Astrocyte of the spinal cord (primary cell): ENCODE measurements at regions not wholly inside any gene's neighbourhood (a gene's known extent, or its start where the extent isn't known, plus 50 kb on each side); places are given as distances from the start of the nearest gene placed in this dataset.

Source experiments
- DNase-seq: peaks from one replicate; pipeline ENCODE4 v3.0.0; 2011; ENCODE audit warnings: low read depth, low spot score
- H3K4me3 ChIP-seq: 2 replicates; pipeline ENCODE4 v1.5.1; 2011; ENCODE audit warnings: low read depth, mild to moderate bottlenecking, low read length, moderate library complexity
- CTCF ChIP-seq: IDR thresholded peaks from 2 replicates; pipeline ENCODE4 v1.5.1; 2012; ENCODE audit warnings: low read depth, mild to moderate bottlenecking, low read length, inconsistent platforms
- in situ Hi-C: cut with HindIII; loops from 2 replicates; pipeline ENCODE4 v1.10.0; 2017; ENCODE audit warnings: low sequenced_read_pairs

- TF ChIP-seq CTCF = no peak
- in situ Hi-C loops = no loop called here
These were observed 337.0 kb downstream of the RAD51AP2 start for GRCh38 chr2:17181051-17181752.

DNA sequence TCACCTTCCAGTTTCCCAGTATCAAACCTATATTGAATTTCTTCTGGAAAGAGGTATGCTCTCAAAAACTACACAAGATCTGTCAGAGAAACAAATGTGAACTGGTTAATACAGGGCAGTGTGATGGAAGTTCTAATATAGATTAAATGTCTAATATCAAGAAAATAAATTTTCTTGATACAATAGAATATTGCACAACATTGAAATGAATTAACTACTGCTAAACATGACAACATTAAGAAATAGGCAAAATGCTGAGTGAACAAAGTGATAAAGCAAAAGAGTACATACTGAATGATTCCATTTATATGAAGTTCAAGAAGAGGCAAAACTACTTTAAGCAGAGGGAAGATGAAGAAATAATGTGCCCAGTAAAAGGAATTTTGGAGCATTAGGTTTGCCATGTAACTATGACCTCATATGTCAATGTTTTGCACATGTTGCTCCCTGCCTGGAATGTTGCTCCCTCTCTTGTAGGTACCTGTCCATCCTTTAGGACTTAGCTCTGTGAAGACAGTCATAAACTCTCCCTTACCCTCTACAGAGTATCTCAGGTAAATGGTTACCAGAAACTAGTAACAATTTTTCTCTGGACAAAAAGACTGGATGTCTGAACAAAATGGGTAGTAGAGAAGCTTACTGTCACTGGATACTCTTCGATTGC is 339.0 kb downstream of the RAD51AP2 start:
- no peak for DNase-seq
- in situ Hi-C loops = no loop called here
- no peak for TF ChIP-seq CTCF
- no peak overlapping the region for H3K4me3 ChIP-seq

More at GRCh38 chr2:17181051-17181752, 337.0 kb downstream of the RAD51AP2 start:
- DNase-seq = no peak
- H3K4me3 ChIP-seq = no peak overlapping the region

DNA sequence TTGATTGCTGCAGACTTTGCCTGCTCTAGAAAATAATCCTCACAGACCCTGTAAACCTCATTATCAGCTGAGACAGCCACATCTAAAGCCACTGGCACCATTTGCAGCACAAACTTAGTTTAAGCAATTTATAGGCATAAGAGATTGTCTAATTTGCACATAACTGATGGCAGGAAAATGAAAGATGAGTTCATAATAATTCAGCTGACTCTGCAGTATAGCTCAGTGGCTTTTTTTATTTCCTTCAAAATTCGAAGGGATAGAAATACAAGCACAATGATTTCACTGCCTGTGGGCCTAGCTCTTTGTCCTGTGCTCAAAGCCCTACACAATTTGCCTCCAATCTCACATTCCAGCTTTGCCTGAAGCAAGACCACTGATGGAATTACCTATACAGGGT is 341.2 kb downstream of the RAD51AP2 start:
- H3K4me3 ChIP-seq = no peak overlapping the region
- in situ Hi-C loops = no loop called here

GRCh38 chr2:17171446-17172049 is 346.7 kb downstream of the RAD51AP2 start:
- DNase-seq = peak; percentile 39

More for the DNA sequence above, 341.2 kb downstream of the RAD51AP2 start:
- no peak for TF ChIP-seq CTCF
- DNase-seq = no peak

DNA sequence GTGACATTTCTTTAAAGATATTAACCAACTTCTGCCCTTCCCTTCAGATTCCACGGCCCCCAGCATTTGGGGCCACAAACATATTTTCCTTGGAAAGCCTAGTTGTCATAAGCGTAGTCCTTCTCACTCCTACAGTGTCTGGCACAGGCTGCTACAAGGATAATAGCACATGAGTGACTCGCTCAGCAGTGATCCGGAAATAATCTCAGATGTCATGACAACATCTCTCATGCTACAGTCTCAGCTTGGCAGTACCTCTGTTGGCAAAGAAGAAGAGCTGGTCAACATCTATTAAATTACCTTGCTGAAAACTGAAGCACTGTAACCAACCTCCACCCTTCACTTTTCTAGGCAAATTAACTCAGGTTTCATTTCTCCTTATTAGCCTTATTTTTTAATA is 351.7 kb downstream of the RAD51AP2 start:
- peak; percentile 29 for DNase-seq
- TF ChIP-seq CTCF = no peak
- in situ Hi-C loops = no loop called here
- H3K4me3 ChIP-seq = no peak overlapping the region

More at GRCh38 chr2:17171446-17172049, 346.7 kb downstream of the RAD51AP2 start:
- in situ Hi-C loops = no loop called here
- no peak overlapping the region for H3K4me3 ChIP-seq
- peak; percentile 85 for TF ChIP-seq CTCF

DNA sequence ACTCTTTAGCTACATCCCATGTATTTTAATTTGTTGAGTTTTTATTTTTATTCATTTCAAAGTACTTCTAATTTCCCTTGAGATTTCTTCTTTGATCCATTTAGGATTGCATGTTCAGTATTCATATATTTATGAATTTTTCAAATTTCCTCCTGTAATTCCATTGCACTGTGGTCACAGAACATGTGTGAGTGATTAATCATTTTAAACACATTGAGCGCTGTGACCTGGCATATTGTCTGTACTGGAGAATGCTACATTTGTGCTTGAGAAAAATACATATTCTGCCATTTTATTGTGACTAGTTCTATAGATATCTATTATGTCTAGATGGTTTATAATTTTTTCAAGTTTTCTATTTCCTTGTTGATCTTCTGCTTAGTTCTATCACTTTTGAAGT is 353.7 kb downstream of the RAD51AP2 start:
- DNase-seq = no peak
- no peak for TF ChIP-seq CTCF
- in situ Hi-C loops = no loop called here
- H3K4me3 ChIP-seq = no peak overlapping the region
